ENCODE measurements at regions not wholly inside any gene's neighbourhood (a gene's known extent, or its start where the extent isn't known, plus 50 kb on each side); places are given as distances from the start of the nearest gene placed in this dataset.
A peak's percentile ranks its signal among the peaks of the same experiment; 100 is the strongest.

DNA sequence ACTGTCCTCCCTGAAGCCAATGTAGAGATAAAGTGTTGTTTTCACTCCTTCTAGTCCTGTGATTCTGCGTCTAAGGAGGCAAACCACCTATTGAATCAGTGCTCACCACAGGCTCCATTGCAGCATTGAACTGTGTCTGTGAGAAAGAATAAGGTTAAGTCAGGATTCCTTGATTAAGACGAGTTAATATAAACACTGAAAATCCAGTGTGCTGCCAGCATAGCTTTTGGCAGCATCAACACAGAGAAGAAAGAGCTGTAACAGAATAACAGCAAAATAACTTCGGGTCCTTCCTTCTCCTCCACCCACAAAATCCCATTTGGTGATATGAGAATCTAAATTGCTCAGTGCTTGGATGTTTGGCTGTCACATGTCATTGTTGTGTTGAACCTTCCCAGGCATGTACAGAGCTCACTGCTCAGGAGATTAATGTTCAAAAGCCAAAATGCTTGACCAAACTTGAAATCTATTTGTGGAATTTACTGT, 185.2 kb upstream of the DDI1 start:
- ATAC-seq (peak in 6 of 8 donors; percentile 23 to 85 (median 66)), DNase-seq (no peak)
- Histone ChIP-seq H3K4me3 (no peak overlapping the region), H3K27me3 (no peaks in the 10 kb centered on the region), H3K4me1 (peaks cover 0 to 21% (median 0%) of the 10 kb centered on the region in 9 donors), H3K36me3 (no peaks in the 10 kb centered on the region), H3K9me3 (no peaks in the 10 kb centered on the region), H3K27ac (peak overlapping the region in 5 of 10 donors; percentile 5 to 63 (median 19))
- TF ChIP-seq, protein P1, sequence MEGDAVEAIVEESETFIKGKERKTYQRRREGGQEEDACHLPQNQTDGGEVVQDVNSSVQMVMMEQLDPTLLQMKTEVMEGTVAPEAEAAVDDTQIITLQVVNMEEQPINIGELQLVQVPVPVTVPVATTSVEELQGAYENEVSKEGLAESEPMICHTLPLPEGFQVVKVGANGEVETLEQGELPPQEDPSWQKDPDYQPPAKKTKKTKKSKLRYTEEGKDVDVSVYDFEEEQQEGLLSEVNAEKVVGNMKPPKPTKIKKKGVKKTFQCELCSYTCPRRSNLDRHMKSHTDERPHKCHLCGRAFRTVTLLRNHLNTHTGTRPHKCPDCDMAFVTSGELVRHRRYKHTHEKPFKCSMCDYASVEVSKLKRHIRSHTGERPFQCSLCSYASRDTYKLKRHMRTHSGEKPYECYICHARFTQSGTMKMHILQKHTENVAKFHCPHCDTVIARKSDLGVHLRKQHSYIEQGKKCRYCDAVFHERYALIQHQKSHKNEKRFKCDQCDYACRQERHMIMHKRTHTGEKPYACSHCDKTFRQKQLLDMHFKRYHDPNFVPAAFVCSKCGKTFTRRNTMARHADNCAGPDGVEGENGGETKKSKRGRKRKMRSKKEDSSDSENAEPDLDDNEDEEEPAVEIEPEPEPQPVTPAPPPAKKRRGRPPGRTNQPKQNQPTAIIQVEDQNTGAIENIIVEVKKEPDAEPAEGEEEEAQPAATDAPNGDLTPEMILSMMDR (IDR thresholded peaks at IDR 0.05): no peak
- WGBS, 2 donors: 28 to 36% methylated on average over 3 of the region's 3 CpGs
- intact Hi-C loops (cut with DNase I): no loop called here

Small RNA genes lying in the stretch of these regions (microRNA-seq; reads per million reads assigned to microRNA genes)
- 0 reads per million in 2 donors for gene MIR4693
